ENCODE measurements at regions not wholly inside any gene's neighbourhood (a gene's known extent, or its start where the extent isn't known, plus 50 kb on each side); places are given as distances from the start of the nearest gene placed in this dataset.
"Not testable (repeated sequence)": the region's sequence is repeated elsewhere in the genome, so short reads cannot be mapped to it uniquely, and the experiment has no call there.

- no peak for DNase-seq
Observed at GRCh38 chr13:81089371-81090157, 748.6 kb upstream of the SPRY2 start.

GRCh38 chr13:81080911-81081454 lies 740.1 kb upstream of the SPRY2 start:
- no peak for DNase-seq

- no peak for DNase-seq
Observed at GRCh38 chr13:81078048-81078447, 737.1 kb upstream of the SPRY2 start.

- not testable (repeated sequence) for DNase-seq
Observed at GRCh38 chr13:81069822-81070221, 728.9 kb upstream of the SPRY2 start.

GRCh38 chr13:81058916-81059290 lies 718.0 kb upstream of the SPRY2 start:
- DNase-seq: no peak

GRCh38 chr13:81058211-81058915 lies 717.4 kb upstream of the SPRY2 start:
- DNase-seq: no peak

GRCh38 chr13:81051873-81052272 lies 710.9 kb upstream of the SPRY2 start:
- no peak for DNase-seq

- no peak for DNase-seq
Observed at GRCh38 chr13:81048026-81048461, 707.1 kb upstream of the SPRY2 start.

GRCh38 chr13:81041761-81042160 lies 700.8 kb upstream of the SPRY2 start:
- no peak for DNase-seq

- no peak for DNase-seq
Observed at GRCh38 chr13:81031996-81032395, 691.1 kb upstream of the SPRY2 start.

GRCh38 chr13:81025091-81025490 lies 684.2 kb upstream of the SPRY2 start:
- DNase-seq: no peak

- no peak for DNase-seq
Observed at GRCh38 chr13:81021284-81021840, 680.4 kb upstream of the SPRY2 start.

GRCh38 chr13:81020010-81020409 lies 679.1 kb upstream of the SPRY2 start:
- no peak for DNase-seq

GRCh38 chr13:81018936-81019335 lies 678.0 kb upstream of the SPRY2 start:
- no peak for DNase-seq

GRCh38 chr13:81017513-81018152 lies 676.7 kb upstream of the SPRY2 start:
- no peak for DNase-seq

- no peak for DNase-seq
Observed at GRCh38 chr13:81012031-81012430, 671.1 kb upstream of the SPRY2 start.

- no peak for DNase-seq
Observed at GRCh38 chr13:81001828-81002385, 661.0 kb upstream of the SPRY2 start.

GRCh38 chr13:80998603-80999002 lies 657.7 kb upstream of the SPRY2 start:
- not testable (repeated sequence) for DNase-seq

GRCh38 chr13:80989747-80990146 lies 648.8 kb upstream of the SPRY2 start:
- DNase-seq: no peak

GRCh38 chr13:80989241-80989640 lies 648.3 kb upstream of the SPRY2 start:
- no peak for DNase-seq

GRCh38 chr13:80988391-80989151 lies 647.6 kb upstream of the SPRY2 start:
- DNase-seq: no peak

- DNase-seq: no peak
Observed at GRCh38 chr13:80979035-80979641, 638.2 kb upstream of the SPRY2 start.
